ENCODE measurements at regions not wholly inside any gene's neighbourhood (a gene's known extent, or its start where the extent isn't known, plus 50 kb on each side); places are given as distances from the start of the nearest gene placed in this dataset.

DNA sequence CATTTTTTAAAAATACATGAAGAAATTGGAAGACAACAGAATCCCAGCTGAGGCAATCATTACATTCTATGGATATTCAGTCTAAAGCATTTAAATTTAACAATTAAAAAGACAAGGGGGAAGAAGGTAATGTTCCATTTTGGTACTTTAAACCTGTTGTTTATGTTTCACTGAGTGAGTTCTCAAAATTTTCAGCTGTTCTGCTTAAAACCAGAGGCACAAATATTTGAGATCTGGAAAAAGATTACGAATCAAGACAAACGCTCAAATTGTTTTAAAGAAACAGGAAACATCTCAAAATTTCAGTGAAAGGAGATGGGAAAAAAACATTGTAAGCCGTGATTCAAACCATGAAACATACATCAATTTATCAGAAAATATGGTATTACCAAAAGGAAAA, 656.2 kb upstream of the CHAC2 start:
- no peak for DNase-seq (ENCODE audit: low read depth)
- TF ChIP-seq, protein P1, sequence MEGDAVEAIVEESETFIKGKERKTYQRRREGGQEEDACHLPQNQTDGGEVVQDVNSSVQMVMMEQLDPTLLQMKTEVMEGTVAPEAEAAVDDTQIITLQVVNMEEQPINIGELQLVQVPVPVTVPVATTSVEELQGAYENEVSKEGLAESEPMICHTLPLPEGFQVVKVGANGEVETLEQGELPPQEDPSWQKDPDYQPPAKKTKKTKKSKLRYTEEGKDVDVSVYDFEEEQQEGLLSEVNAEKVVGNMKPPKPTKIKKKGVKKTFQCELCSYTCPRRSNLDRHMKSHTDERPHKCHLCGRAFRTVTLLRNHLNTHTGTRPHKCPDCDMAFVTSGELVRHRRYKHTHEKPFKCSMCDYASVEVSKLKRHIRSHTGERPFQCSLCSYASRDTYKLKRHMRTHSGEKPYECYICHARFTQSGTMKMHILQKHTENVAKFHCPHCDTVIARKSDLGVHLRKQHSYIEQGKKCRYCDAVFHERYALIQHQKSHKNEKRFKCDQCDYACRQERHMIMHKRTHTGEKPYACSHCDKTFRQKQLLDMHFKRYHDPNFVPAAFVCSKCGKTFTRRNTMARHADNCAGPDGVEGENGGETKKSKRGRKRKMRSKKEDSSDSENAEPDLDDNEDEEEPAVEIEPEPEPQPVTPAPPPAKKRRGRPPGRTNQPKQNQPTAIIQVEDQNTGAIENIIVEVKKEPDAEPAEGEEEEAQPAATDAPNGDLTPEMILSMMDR (IDR thresholded peaks at IDR 0.05; ENCODE audit: control insufficient read depth, insufficient read depth, low read depth, low read length, missing control alignments), result no peak

DNA sequence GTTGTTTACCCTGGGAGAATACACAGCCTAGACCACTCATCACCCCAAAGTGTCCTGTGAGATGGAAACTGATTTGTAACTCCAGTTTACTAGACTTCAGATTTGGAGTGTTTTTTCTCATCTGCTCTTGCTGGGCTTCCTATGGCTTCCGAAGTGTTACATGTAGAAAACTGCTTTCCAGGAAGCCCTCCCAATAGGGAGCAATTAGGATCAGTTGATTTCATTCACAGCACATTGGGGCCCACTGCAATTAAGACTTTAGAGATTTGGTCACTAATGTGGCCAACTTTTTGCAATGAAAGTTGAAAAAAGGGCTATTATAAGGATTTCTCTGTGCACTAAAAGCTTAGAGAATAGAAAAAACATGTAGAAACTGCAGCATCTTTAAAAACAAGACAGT, 656.6 kb upstream of the CHAC2 start:
- no peak overlapping the region for H3K4me3 ChIP-seq (ENCODE audit: control insufficient read depth, low read depth, low read length)
- TF ChIP-seq, protein P1 (IDR thresholded peaks at IDR 0.05; ENCODE audit: control insufficient read depth, insufficient read depth, low read depth, low read length, missing control alignments), result no peak
- no peak for DNase-seq (ENCODE audit: low read depth)

More for the DNA sequence above, 656.2 kb upstream of the CHAC2 start:
- no peak overlapping the region for H3K4me3 ChIP-seq (ENCODE audit: control insufficient read depth, low read depth, low read length)

DNA sequence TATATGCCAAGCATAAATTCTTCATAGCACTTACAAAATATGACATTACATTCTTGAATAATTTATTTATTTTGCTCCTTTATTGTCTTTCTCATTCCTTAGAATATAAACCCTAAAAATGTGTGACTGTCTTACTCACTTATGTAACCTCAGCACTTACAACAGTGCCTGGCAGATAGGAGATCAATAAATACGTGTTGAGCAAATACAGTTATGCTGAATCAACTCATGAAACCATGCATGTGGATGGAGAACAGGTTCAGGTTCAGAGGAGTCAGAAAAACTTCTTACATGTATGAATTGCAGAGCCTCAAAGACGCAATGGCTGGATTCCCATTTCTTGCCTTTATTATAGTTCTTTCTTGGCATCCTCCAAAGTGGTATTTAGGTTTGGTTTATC, 659.4 kb upstream of the CHAC2 start:
- TF ChIP-seq, protein P1 (IDR thresholded peaks at IDR 0.05; ENCODE audit: control insufficient read depth, insufficient read depth, low read depth, low read length, missing control alignments), result no peak
- no peak for DNase-seq (ENCODE audit: low read depth)

DNA sequence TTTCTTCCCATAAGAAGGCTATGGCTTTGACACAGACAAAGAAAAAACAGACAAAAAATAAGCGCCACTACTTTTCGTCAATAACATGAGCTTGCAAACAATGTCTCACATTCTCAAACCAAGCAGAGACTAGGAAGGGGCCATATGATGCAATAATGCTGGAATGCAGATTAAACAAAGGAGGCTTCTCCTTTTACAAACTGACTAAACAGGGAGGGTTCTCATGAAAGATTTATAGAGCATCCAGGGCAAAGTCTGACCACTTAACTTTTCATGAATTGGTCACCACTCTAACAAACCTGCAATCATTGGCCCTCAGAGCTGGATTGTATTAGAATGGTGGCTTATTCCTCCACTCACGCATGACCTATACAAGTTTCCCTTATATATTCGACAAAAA, 663.3 kb upstream of the CHAC2 start:
- no peak overlapping the region for H3K4me3 ChIP-seq (ENCODE audit: control insufficient read depth, low read depth, low read length)
- TF ChIP-seq, protein P1 (IDR thresholded peaks at IDR 0.05; ENCODE audit: control insufficient read depth, insufficient read depth, low read depth, low read length, missing control alignments), result no peak
- DNase-seq (ENCODE audit: low read depth), result no peak

More for the DNA sequence above, 659.4 kb upstream of the CHAC2 start:
- H3K4me3 ChIP-seq (ENCODE audit: control insufficient read depth, low read depth, low read length), result no peak overlapping the region

DNA sequence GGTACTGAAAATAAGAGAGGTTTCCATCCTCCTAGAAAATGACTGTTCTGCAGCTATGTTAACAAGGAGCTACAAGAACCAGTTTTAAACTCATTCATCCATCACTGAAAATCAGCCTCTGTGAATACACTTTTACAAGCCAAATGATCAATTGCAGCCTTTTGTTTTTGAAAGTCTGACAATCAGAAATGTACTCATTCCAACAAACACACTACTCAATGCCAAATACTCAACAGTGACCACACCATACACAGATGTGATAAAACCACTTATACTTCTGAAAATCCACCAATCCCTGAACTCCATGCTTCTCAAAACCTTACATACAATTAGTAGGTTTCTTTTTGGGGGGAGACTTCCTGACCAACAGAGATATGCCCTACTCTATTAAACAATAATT, 663.9 kb upstream of the CHAC2 start:
- no peak overlapping the region for H3K4me3 ChIP-seq (ENCODE audit: control insufficient read depth, low read depth, low read length)
- TF ChIP-seq, protein P1 (IDR thresholded peaks at IDR 0.05; ENCODE audit: control insufficient read depth, insufficient read depth, low read depth, low read length, missing control alignments), result no peak
- DNase-seq (ENCODE audit: low read depth), result no peak

DNA sequence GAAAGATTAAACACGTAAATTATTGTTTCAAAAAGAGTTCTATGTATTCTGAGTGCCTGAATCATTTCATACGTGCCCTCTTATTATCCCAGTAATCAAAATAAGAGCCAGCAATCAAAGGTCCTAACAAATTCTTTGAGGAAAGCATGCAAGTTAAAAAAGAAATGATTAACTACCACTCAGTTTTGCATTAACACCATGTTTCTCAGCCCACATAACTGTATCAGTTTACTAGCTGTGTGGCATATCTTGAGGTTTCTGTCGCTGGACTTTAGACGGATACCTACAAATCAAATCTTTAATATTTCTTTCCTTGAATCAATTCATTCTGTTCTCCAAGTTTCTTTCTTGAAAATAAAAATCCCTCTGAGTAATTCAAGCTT, 668.9 kb upstream of the CHAC2 start:
- DNase-seq (ENCODE audit: low read depth), result no peak
- H3K4me3 ChIP-seq (ENCODE audit: control insufficient read depth, low read depth, low read length), result no peak overlapping the region
- TF ChIP-seq, protein P1 (IDR thresholded peaks at IDR 0.05; ENCODE audit: control insufficient read depth, insufficient read depth, low read depth, low read length, missing control alignments), result no peak

DNA sequence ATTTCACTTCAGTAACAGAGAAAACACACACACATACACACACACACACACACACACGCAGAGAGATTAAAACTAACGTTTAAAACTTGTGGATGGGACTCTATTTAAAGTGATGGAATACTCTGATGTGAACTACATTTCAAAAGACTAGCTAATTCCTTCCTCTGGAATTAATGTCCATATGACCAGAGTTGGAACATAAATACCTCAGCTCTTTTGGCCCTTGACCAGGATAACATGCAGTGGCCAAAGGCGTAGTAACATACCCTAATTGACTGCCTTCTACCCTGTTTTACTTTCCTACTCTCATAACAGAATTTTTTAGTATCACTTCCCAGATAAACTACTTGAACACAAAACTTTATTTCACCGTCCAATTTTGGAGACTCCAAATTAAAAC, 671.3 kb upstream of the CHAC2 start:
- H3K4me3 ChIP-seq (ENCODE audit: control insufficient read depth, low read depth, low read length), result no peak overlapping the region
- no peak for DNase-seq (ENCODE audit: low read depth)
- TF ChIP-seq, protein P1 (IDR thresholded peaks at IDR 0.05; ENCODE audit: control insufficient read depth, insufficient read depth, low read depth, low read length, missing control alignments), result no peak
